ENCODE measurements at regions not wholly inside any gene's neighbourhood (a gene's known extent, or its start where the extent isn't known, plus 50 kb on each side); places are given as distances from the start of the nearest gene placed in this dataset.

DNA sequence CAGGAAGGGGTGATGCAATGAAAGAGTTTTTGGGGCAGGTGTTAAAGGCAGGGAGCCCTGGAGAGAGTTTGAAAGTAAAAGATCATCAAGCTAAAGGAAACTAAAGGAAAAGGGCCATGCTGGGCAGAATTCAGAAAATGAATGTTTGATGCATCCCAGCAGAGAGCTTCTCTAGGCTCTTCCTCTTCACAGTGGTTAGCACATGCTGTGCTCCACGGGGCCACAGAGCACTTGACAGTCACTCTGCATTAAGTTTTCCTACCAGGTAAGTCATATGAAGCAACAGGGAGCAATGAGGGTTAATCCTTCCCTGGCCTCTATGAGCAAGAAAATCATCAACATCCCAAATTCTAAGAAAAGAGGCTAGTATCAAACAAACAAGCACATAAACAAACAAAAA, 895.2 kb downstream of the TRIB2 start:
- Histone ChIP-seq H3K27me3 (replicated peaks) (no peaks in the 10 kb centered on the region), H3K27ac (no peak overlapping the region), H3K4me3 (ENCODE audit: low read depth, low read length) (no peak overlapping the region), H3K36me3 (replicated peaks) (no peaks in the 10 kb centered on the region)
- DNase-seq: no peak
- TF ChIP-seq, protein P1, sequence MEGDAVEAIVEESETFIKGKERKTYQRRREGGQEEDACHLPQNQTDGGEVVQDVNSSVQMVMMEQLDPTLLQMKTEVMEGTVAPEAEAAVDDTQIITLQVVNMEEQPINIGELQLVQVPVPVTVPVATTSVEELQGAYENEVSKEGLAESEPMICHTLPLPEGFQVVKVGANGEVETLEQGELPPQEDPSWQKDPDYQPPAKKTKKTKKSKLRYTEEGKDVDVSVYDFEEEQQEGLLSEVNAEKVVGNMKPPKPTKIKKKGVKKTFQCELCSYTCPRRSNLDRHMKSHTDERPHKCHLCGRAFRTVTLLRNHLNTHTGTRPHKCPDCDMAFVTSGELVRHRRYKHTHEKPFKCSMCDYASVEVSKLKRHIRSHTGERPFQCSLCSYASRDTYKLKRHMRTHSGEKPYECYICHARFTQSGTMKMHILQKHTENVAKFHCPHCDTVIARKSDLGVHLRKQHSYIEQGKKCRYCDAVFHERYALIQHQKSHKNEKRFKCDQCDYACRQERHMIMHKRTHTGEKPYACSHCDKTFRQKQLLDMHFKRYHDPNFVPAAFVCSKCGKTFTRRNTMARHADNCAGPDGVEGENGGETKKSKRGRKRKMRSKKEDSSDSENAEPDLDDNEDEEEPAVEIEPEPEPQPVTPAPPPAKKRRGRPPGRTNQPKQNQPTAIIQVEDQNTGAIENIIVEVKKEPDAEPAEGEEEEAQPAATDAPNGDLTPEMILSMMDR (IDR thresholded peaks at IDR 0.05; ENCODE audit: low read depth, low read length, missing control alignments): no peak
- in situ Hi-C loops (cut with HindIII; ENCODE audit: low pct_ligation_motif_present, low sequenced_read_pairs): no loop called here

DNA sequence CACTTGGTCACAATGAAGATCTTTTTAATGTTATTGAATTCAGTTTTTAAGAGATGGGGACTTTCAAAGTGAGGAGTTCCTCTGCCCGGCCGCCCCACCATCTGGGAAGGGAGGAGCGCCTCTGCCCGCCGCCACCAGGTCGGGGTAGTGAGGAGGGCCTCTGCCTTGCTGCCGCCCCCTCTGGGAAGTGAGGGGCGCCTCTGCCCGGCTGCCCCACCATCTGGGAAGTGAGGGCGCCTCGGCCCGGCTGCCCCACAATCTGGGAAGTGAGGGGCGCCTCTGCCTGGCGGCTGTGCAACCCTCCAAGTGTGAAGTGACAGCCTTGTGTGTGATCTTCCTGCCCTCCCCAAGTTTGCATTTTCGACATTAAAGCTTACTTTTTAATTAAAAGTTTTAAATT, 899.3 kb downstream of the TRIB2 start:
- in situ Hi-C loops (cut with HindIII; ENCODE audit: low pct_ligation_motif_present, low sequenced_read_pairs): no loop called here
- DNase-seq: no peak
- Histone ChIP-seq H3K4me3 (ENCODE audit: low read depth, low read length) (no peak overlapping the region), H3K36me3 (replicated peaks) (no peaks in the 10 kb centered on the region), H3K27ac (no peak overlapping the region), H3K27me3 (replicated peaks) (no peaks in the 10 kb centered on the region)
- TF ChIP-seq, protein P1 (IDR thresholded peaks at IDR 0.05; ENCODE audit: low read depth, low read length, missing control alignments): no peak

DNA sequence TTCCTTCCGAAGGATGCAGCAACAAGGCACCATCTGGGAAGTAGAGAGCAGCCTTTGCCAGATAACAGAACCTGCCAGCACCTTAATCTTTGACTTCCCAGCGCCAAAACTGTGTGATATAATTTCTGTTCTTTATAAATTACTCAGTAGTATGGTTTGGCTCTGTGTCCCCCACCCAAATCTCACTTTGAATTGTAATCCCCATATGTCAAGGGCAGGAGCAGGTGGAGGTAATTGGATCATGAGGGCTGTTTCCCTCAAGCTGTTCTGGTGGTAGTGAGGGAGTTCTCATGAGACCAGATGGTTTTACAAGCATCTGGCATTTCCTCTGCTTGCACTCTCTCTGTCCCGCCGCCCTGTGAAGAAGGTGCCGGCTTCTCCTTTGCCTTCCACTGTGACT, 899.9 kb downstream of the TRIB2 start:
- no peaks in the 10 kb centered on the region for H3K36me3 ChIP-seq (replicated peaks)
- in situ Hi-C loops (cut with HindIII; ENCODE audit: low pct_ligation_motif_present, low sequenced_read_pairs): no loop called here
- DNase-seq: no peak
- no peak overlapping the region for H3K27ac ChIP-seq
- TF ChIP-seq, protein P1 (IDR thresholded peaks at IDR 0.05; ENCODE audit: low read depth, low read length, missing control alignments): no peak
- no peaks in the 10 kb centered on the region for H3K27me3 ChIP-seq (replicated peaks)
- no peak overlapping the region for H3K4me3 ChIP-seq (ENCODE audit: low read depth, low read length)

DNA sequence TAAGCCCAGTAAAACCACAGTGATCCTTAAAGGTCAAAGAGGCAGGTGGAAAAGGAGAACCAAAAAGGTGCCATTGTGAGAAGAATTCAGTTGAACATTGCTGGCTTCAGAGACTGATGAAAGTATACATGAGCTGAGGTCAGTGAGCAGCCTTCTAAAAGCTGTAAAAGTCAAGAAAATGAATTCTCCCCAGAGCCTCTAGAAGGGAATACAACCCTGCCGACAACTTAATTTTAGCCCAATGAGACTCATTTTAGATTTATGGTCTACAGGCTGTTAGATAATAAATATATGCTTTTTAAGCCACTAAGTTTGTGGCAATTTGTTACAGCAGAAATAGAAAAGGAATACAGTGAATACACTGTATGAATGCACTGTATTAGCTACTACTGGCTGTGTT, 911.4 kb downstream of the TRIB2 start:
- DNase-seq: no peak
- Histone ChIP-seq H3K36me3 (replicated peaks) (no peaks in the 10 kb centered on the region), H3K27me3 (replicated peaks) (no peaks in the 10 kb centered on the region), H3K27ac (no peak overlapping the region), H3K4me3 (ENCODE audit: low read depth, low read length) (no peak overlapping the region)
- TF ChIP-seq, protein P1 (IDR thresholded peaks at IDR 0.05; ENCODE audit: low read depth, low read length, missing control alignments): no peak
- in situ Hi-C loops (cut with HindIII; ENCODE audit: low pct_ligation_motif_present, low sequenced_read_pairs): no loop called here

DNA sequence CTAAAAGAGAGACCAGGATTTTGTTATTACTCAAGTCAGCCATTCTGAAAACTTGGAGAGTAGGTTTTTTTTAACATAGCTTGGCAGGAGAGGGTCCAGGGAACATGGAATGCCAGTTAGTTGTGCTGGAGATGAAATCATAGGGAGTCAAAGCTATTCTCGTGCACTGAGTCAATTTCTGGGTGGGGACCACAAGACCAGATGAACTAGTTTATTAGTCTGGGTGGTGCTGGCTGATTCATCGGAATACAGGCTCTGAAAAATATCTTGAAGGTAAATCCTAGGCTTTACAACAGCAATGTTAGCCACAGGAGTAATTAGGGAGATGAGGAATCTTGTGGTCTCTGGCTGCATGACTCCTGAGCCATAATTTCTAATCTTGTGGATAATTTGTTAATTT, 921.4 kb downstream of the TRIB2 start:
- H3K27ac ChIP-seq: no peak overlapping the region
- no peaks in the 10 kb centered on the region for H3K36me3 ChIP-seq (replicated peaks)
- in situ Hi-C loops (cut with HindIII; ENCODE audit: low pct_ligation_motif_present, low sequenced_read_pairs): no loop called here
- TF ChIP-seq, protein P1 (IDR thresholded peaks at IDR 0.05; ENCODE audit: low read depth, low read length, missing control alignments): no peak
- no peak for DNase-seq
- no peak overlapping the region for H3K4me3 ChIP-seq (ENCODE audit: low read depth, low read length)
- no peaks in the 10 kb centered on the region for H3K27me3 ChIP-seq (replicated peaks)

DNA sequence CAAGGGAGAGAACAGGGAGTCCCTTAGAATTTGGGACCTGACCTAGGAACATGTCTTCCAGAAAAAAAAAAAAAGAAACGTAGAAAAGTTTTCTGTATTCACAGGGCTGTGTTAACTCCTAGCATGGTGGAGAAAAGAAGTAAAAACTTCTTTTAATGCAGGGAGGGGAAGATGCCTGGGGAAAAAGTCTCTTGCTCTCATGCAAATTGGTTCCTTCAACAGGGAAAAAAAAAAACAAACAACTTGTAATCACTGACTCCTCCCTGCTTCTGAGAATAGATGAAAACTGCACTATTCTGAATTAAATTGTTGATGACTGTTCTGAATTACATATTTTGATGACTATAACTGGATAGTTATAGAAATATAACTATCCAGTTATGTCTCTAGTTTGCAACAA, 933.2 kb downstream of the TRIB2 start:
- no peaks in the 10 kb centered on the region for H3K36me3 ChIP-seq (replicated peaks)
- H3K27ac ChIP-seq: no peak overlapping the region
- in situ Hi-C loops (cut with HindIII; ENCODE audit: low pct_ligation_motif_present, low sequenced_read_pairs): no loop called here

More for the DNA sequence above, 933.2 kb downstream of the TRIB2 start:
- DNase-seq: no peak
- no peaks in the 10 kb centered on the region for H3K27me3 ChIP-seq (replicated peaks)
- TF ChIP-seq, protein P1 (IDR thresholded peaks at IDR 0.05; ENCODE audit: low read depth, low read length, missing control alignments): no peak
- H3K4me3 ChIP-seq (ENCODE audit: low read depth, low read length): no peak overlapping the region

All from brain microvascular endothelial cell (primary cell).